SK-N-MC (cell line): ENCODE measurements at regions not wholly inside any gene's neighbourhood (a gene's known extent, or its start where the extent isn't known, plus 50 kb on each side); places are given as distances from the start of the nearest gene placed in this dataset.

Experiments used
- EZH2 ChIP-seq: fragments of 200-600 bp; sonication (generic); IDR thresholded peaks from one replicate; pipeline ENCODE4 v1.6.1; 2017; ENCODE audit warnings: antibody characterized with exemption
- POLR2AphosphoS5 ChIP-seq: IDR thresholded peaks from 2 replicates; pipeline ENCODE4 v1.6.1; 2012; ENCODE audit warnings: mild to moderate bottlenecking, low read depth, low read length, borderline replicate concordance

GRCh38 chr6:9159051-9159450 is 723.7 kb upstream of the SLC35B3 start:
- no peak for TF ChIP-seq EZH2
- no peak for TF ChIP-seq POLR2AphosphoS5
